ENCODE measurements at regions not wholly inside any gene's neighbourhood (a gene's known extent, or its start where the extent isn't known, plus 50 kb on each side); places are given as distances from the start of the nearest gene placed in this dataset.

- Histone ChIP-seq H3K27ac (no peak overlapping the region), H3K9me3 (no peaks in the 10 kb centered on the region), H3K4me1 (no peaks in the 10 kb centered on the region), H3K4me3 (no peak overlapping the region), H3K27me3 (no peaks in the 10 kb centered on the region), H3K36me3 (no peaks in the 10 kb centered on the region)
- DNase-seq (no peak), ATAC-seq (ENCODE audit: low FRiP score in 2 of 2) (no peak)
- no peak for TF ChIP-seq CTCF (IDR thresholded peaks at IDR 0.05)
Observed at GRCh38 chr16:5605404-5605803, 507.8 kb upstream of the EEF2KMT start.

GRCh38 chr16:5604770-5605169 is 507.2 kb upstream of the EEF2KMT start:
- no peak overlapping the region for H3K4me3 ChIP-seq
- ATAC-seq (ENCODE audit: low FRiP score in 2 of 2) (peak in 1 of 2 donors; percentile 18), DNase-seq (no peak)
- H3K36me3 ChIP-seq: no peaks in the 10 kb centered on the region
- no peaks in the 10 kb centered on the region for H3K9me3 ChIP-seq
- TF ChIP-seq EP300 (IDR thresholded peaks at IDR 0.05) (no peak), CTCF (IDR thresholded peaks at IDR 0.05) (peak in 3 of 6 experiments; percentile 9 to 33 (median 30))
- no peak overlapping the region for H3K27ac ChIP-seq
- 29 to 47% methylated on average over 8 of the region's 8 CpGs for WGBS, 2 donors
- no peaks in the 10 kb centered on the region for H3K27me3 ChIP-seq
- no peaks in the 10 kb centered on the region for H3K4me1 ChIP-seq

GRCh38 chr16:5603836-5604235 is 506.2 kb upstream of the EEF2KMT start:
- TF ChIP-seq EP300 (IDR thresholded peaks at IDR 0.05): no peak
- TF ChIP-seq POLR2AphosphoS5 (IDR thresholded peaks at IDR 0.05): no peak
- TF ChIP-seq CTCF (IDR thresholded peaks at IDR 0.05): no peak
- TF ChIP-seq POLR2A (IDR thresholded peaks at IDR 0.05): no peak
- no peaks in the 10 kb centered on the region for H3K4me1 ChIP-seq
- H3K27ac ChIP-seq: no peak overlapping the region
- H3K9me3 ChIP-seq: no peaks in the 10 kb centered on the region
- ATAC-seq (ENCODE audit: low FRiP score in 2 of 2): no peak
- no peak overlapping the region for H3K4me3 ChIP-seq
- H3K27me3 ChIP-seq: no peaks in the 10 kb centered on the region
- no peak for DNase-seq
- no peaks in the 10 kb centered on the region for H3K36me3 ChIP-seq
- WGBS, 2 donors: 81 to 87% methylated on average over 4 of the region's 4 CpGs

- H3K9me3 ChIP-seq: no peaks in the 10 kb centered on the region
- DNase-seq: no peak
- H3K4me3 ChIP-seq: no peak overlapping the region
- no peaks in the 10 kb centered on the region for H3K27me3 ChIP-seq
- TF ChIP-seq EP300 (IDR thresholded peaks at IDR 0.05) (no peak), CTCF (IDR thresholded peaks at IDR 0.05) (no peak), POLR2A (IDR thresholded peaks at IDR 0.05) (no peak), POLR2AphosphoS5 (IDR thresholded peaks at IDR 0.05) (no peak)
- no peaks in the 10 kb centered on the region for H3K36me3 ChIP-seq
- WGBS, 2 donors: 20 to 50% methylated on average over 1 of the region's 1 CpG
- no peak overlapping the region for H3K27ac ChIP-seq
- H3K4me1 ChIP-seq: no peaks in the 10 kb centered on the region
- no peak for ATAC-seq (ENCODE audit: low FRiP score in 2 of 2)
Observed at GRCh38 chr16:5601957-5602356, 504.4 kb upstream of the EEF2KMT start.

GRCh38 chr16:5598793-5599192 is 501.2 kb upstream of the EEF2KMT start:
- H3K4me3 ChIP-seq: no peak overlapping the region
- no peak for TF ChIP-seq POLR2AphosphoS5 (IDR thresholded peaks at IDR 0.05)
- TF ChIP-seq CTCF (IDR thresholded peaks at IDR 0.05): no peak
- no peak for TF ChIP-seq POLR2A (IDR thresholded peaks at IDR 0.05)
- no peak for TF ChIP-seq EP300 (IDR thresholded peaks at IDR 0.05)
- no peaks in the 10 kb centered on the region for H3K4me1 ChIP-seq
- ATAC-seq (ENCODE audit: low FRiP score in 2 of 2): no peak
- WGBS, 2 donors: 74 to 75% methylated on average over 7 of the region's 7 CpGs
- no peaks in the 10 kb centered on the region for H3K36me3 ChIP-seq
- H3K27ac ChIP-seq: no peak overlapping the region
- DNase-seq: no peak
- no peaks in the 10 kb centered on the region for H3K27me3 ChIP-seq
- peaks cover 0 to 8% (median 0%) of the 10 kb centered on the region in 4 donors for H3K9me3 ChIP-seq
